WTC11 (cell line): ENCODE measurements at regions not wholly inside any gene's neighbourhood (a gene's known extent, or its start where the extent isn't known, plus 50 kb on each side); places are given as distances from the start of the nearest gene placed in this dataset.

Source experiments
- ATAC-seq: fragments of 200-7000 bp; cut with Tn5 transposase; 2 replicates; pipeline ENCODE4 v1.10.0; 2021; ENCODE audit warnings: mild to moderate bottlenecking, moderate library complexity
- CTCF ChIA-PET: fragments of 300-600 bp; sonication (Branson Sonifier 250); formaldehyde crosslinking; loops from one replicate; lab custom pipeline; 2021; ENCODE audit warnings: antibody characterized with exemption; lab: Charles Lee
- POLR2A ChIA-PET: fragments of 350-600 bp; sonication (Branson Sonifier 250); formaldehyde crosslinking; loops from one replicate; lab custom pipeline; 2021; ENCODE audit warnings: antibody characterized with exemption; lab: Charles Lee
- DNase-seq: peaks from one replicate; pipeline ENCODE4 v3.0.0; 2021; ENCODE audit warnings: low spot score
- H3K27ac Mint-ChIP-seq: 2 replicates; pipeline ENCODE4 v1.8.0; 2021; ENCODE audit warnings: mixed read lengths
- H3K27me3 Mint-ChIP-seq: 2 replicates; pipeline ENCODE4 v1.8.0; 2021; ENCODE audit warnings: low read depth, mild to moderate bottlenecking, moderate library complexity, mixed read lengths
- H3K36me3 Mint-ChIP-seq: 2 replicates; pipeline ENCODE4 v1.8.0; 2021; ENCODE audit warnings: mixed read lengths
- H3K4me1 Mint-ChIP-seq: 2 replicates; pipeline ENCODE4 v1.8.0; 2022; ENCODE audit warnings: mixed read lengths
- H3K4me3 Mint-ChIP-seq: 2 replicates; pipeline ENCODE4 v1.8.0; 2021; ENCODE audit warnings: mild to moderate bottlenecking, moderate library complexity, mixed read lengths
- H3K9me3 Mint-ChIP-seq: 2 replicates; pipeline ENCODE4 v1.8.0; 2021; ENCODE audit warnings: mixed read lengths
- CDX4 ChIP-seq: fragments of 250-450 bp; sonication (Bioruptor Pico); IDR thresholded peaks from 2 replicates; pipeline ENCODE4 v1.9.0; 2021; ENCODE audit warnings: moderate library complexity, mild to moderate bottlenecking, inconsistent platforms, borderline replicate concordance
- CREB1 ChIP-seq: sonication (generic); formaldehyde crosslinking; IDR thresholded peaks from 2 replicates; pipeline ENCODE4 v1.8.0; 2023; ENCODE audit warnings: mild to moderate bottlenecking, missing genetic modification reagents
- E2F1 ChIP-seq: sonication (generic); formaldehyde crosslinking; IDR thresholded peaks from 2 replicates; pipeline ENCODE4 v1.8.0; 2022; ENCODE audit warnings: mild to moderate bottlenecking, missing genetic modification reagents
- ELF4 ChIP-seq: sonication (generic); formaldehyde crosslinking; IDR thresholded peaks from 2 replicates; pipeline ENCODE4 v1.8.1; 2022; ENCODE audit warnings: low read depth, mild to moderate bottlenecking, moderate library complexity, missing genetic modification reagents
- FOXP1 ChIP-seq: sonication (generic); formaldehyde crosslinking; IDR thresholded peaks from 2 replicates; pipeline ENCODE4 v1.8.0; 2022; ENCODE audit warnings: missing genetic modification reagents, mild to moderate bottlenecking, moderate library complexity, borderline replicate concordance
- IRF2 ChIP-seq: sonication (generic); formaldehyde crosslinking; IDR thresholded peaks from 2 replicates; pipeline ENCODE4 v1.8.0; 2022; ENCODE audit warnings: low read depth, missing genetic modification reagents, borderline replicate concordance
- KAT7 ChIP-seq: sonication (generic); formaldehyde crosslinking; IDR thresholded peaks from 2 replicates; pipeline ENCODE4 v1.8.1; 2023; ENCODE audit warnings: missing genetic modification reagents, mild to moderate bottlenecking, borderline replicate concordance
- MYBL2 ChIP-seq: sonication (generic); formaldehyde crosslinking; IDR thresholded peaks from 2 replicates; pipeline ENCODE4 v1.8.1; 2023; ENCODE audit warnings: mild to moderate bottlenecking, moderate library complexity, missing genetic modification reagents
- NFE2L1 ChIP-seq: sonication (generic); formaldehyde crosslinking; IDR thresholded peaks from 2 replicates; pipeline ENCODE4 v1.8.1; 2023; ENCODE audit warnings: missing genetic modification reagents
- NFYB ChIP-seq: sonication (generic); formaldehyde crosslinking; conservative IDR thresholded peaks from 2 replicates; pipeline ENCODE4 v1.8.0; 2022; ENCODE audit warnings: low read depth, missing genetic modification reagents
- SMAD3 ChIP-seq: sonication (generic); formaldehyde crosslinking; IDR thresholded peaks from 2 replicates; pipeline ENCODE4 v1.8.0; 2022; ENCODE audit warnings: missing genetic modification reagents, mild to moderate bottlenecking, borderline replicate concordance
- SP1 ChIP-seq: sonication (generic); formaldehyde crosslinking; conservative IDR thresholded peaks from 2 replicates; pipeline ENCODE4 v1.8.1; 2022; ENCODE audit warnings: missing genetic modification reagents
- TEAD1 ChIP-seq: sonication (generic); formaldehyde crosslinking; IDR thresholded peaks from 2 replicates; pipeline ENCODE4 v1.8.0; 2022; ENCODE audit warnings: mild to moderate bottlenecking, missing genetic modification reagents
- TEAD4 ChIP-seq: sonication (generic); formaldehyde crosslinking; IDR thresholded peaks from 2 replicates; pipeline ENCODE4 v1.8.0; 2022; ENCODE audit warnings: mild to moderate bottlenecking, missing genetic modification reagents
- ZBTB21 ChIP-seq: sonication (generic); formaldehyde crosslinking; IDR thresholded peaks from 2 replicates; pipeline ENCODE4 v1.8.1; 2023; ENCODE audit warnings: mild to moderate bottlenecking, missing genetic modification reagents, borderline replicate concordance
- ZNF121 ChIP-seq: sonication (generic); formaldehyde crosslinking; IDR thresholded peaks from 2 replicates; pipeline ENCODE4 v1.8.0; 2023; ENCODE audit warnings: missing genetic modification reagents
- ZNF232 ChIP-seq: sonication (generic); formaldehyde crosslinking; IDR thresholded peaks from 2 replicates; pipeline ENCODE4 v1.8.0; 2022; ENCODE audit warnings: mild to moderate bottlenecking, missing genetic modification reagents
- ZNF416 ChIP-seq: fragments of 250-450 bp; sonication (Bioruptor Pico); IDR thresholded peaks from 2 replicates; pipeline ENCODE4 v1.9.0; 2021; ENCODE audit warnings: mild to moderate bottlenecking, inconsistent platforms
- ZSCAN18 ChIP-seq: fragments of 250-450 bp; sonication (Bioruptor Pico); IDR thresholded peaks from 2 replicates; pipeline ENCODE4 v2.1.2; 2022; ENCODE audit warnings: mild to moderate bottlenecking, moderate library complexity
- TF ChIP-seq, protein P1 (sequence below): fragments of 250-450 bp; sonication (Bioruptor Pico); IDR thresholded peaks from 2 replicates; pipeline ENCODE4 v1.9.0; 2021; ENCODE audit warnings: mild to moderate bottlenecking
- TF ChIP-seq, protein P2 (sequence below): sonication (generic); formaldehyde crosslinking; IDR thresholded peaks from 2 replicates; pipeline ENCODE4 v1.8.1; 2023; ENCODE audit warnings: mild to moderate bottlenecking, missing genetic modification reagents, moderate library complexity
- TF ChIP-seq, protein P3 (sequence below): sonication (generic); formaldehyde crosslinking; IDR thresholded peaks from 2 replicates; pipeline ENCODE4 v1.8.1; 2022; ENCODE audit warnings: low read depth, mild to moderate bottlenecking, moderate library complexity, missing genetic modification reagents, borderline replicate concordance

- CTCF ChIA-PET = no interaction called here
- TF ChIP-seq KAT7 (CRISPR knock-in tag) = no peak
- TF ChIP-seq ZSCAN18 (CRISPR knock-in tag) = no peak
- no peak for TF ChIP-seq ZNF121
- TF ChIP-seq IRF2 (CRISPR knock-in tag) = no peak
- no peak for TF ChIP-seq NFE2L1
- TF ChIP-seq SP1 = no peak
- no peak for TF ChIP-seq CDX4 (CRISPR knock-in tag)
- no peak for TF ChIP-seq ZNF416
- TF ChIP-seq FOXP1 = no peak
- Mint-ChIP-seq H3K27ac (no peak overlapping the region), H3K4me1 (no peaks in the 10 kb centered on the region; the same call in 1 of the 2 replicates), H3K36me3 (no peaks in the 10 kb centered on the region), H3K4me3 (no peak overlapping the region), H3K9me3 (peaks cover 10% of the 10 kb centered on the region), H3K27me3 (no peaks in the 10 kb centered on the region)
- no peak for DNase-seq
- POLR2A ChIA-PET = no interaction called here
- no peak for ATAC-seq
These were observed 210.6 kb upstream of the NBEA start for GRCh38 chr13:34731486-34731885.

DNA sequence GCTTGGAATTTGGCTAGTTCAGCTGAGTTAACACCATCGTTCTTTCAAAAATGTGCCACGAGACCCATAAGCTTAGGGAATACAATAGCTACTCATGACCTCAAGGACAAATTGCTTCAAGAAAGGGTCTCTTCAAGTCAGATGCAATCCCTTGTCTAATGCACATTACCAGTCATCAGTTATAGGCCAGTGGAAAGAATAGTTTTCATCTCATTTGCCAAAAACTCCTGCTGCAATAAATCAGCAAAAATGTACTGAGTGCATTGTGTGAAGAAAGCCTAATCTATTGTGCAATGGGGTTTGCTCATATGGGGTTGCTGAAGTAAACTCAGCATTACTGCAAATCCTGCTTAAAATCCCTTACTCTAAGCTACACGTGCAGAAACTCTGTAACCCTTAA lies 208.3 kb upstream of the NBEA start:
- no peak for DNase-seq
- CTCF ChIA-PET = no interaction called here

More for the DNA sequence above, 208.3 kb upstream of the NBEA start:
- TF ChIP-seq, protein P1, sequence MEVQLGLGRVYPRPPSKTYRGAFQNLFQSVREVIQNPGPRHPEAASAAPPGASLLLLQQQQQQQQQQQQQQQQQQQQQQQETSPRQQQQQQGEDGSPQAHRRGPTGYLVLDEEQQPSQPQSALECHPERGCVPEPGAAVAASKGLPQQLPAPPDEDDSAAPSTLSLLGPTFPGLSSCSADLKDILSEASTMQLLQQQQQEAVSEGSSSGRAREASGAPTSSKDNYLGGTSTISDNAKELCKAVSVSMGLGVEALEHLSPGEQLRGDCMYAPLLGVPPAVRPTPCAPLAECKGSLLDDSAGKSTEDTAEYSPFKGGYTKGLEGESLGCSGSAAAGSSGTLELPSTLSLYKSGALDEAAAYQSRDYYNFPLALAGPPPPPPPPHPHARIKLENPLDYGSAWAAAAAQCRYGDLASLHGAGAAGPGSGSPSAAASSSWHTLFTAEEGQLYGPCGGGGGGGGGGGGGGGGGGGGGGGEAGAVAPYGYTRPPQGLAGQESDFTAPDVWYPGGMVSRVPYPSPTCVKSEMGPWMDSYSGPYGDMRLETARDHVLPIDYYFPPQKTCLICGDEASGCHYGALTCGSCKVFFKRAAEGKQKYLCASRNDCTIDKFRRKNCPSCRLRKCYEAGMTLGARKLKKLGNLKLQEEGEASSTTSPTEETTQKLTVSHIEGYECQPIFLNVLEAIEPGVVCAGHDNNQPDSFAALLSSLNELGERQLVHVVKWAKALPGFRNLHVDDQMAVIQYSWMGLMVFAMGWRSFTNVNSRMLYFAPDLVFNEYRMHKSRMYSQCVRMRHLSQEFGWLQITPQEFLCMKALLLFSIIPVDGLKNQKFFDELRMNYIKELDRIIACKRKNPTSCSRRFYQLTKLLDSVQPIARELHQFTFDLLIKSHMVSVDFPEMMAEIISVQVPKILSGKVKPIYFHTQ = no peak
- no peak for TF ChIP-seq SMAD3 (CRISPR knock-in tag)
- TF ChIP-seq NFYB (CRISPR knock-in tag) = no peak
- TF ChIP-seq CREB1 (CRISPR knock-in tag) = no peak
- TF ChIP-seq E2F1 (CRISPR knock-in tag) = no peak
- no peak for TF ChIP-seq TEAD1 (CRISPR knock-in tag)
- TF ChIP-seq ZBTB21 = no peak
- no peak for TF ChIP-seq MYBL2 (CRISPR knock-in tag)
- TF ChIP-seq, protein P2, sequence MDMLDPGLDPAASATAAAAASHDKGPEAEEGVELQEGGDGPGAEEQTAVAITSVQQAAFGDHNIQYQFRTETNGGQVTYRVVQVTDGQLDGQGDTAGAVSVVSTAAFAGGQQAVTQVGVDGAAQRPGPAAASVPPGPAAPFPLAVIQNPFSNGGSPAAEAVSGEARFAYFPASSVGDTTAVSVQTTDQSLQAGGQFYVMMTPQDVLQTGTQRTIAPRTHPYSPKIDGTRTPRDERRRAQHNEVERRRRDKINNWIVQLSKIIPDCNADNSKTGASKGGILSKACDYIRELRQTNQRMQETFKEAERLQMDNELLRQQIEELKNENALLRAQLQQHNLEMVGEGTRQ (CRISPR knock-in tag) = no peak
- no peak for TF ChIP-seq ZNF232 (CRISPR knock-in tag)
- TF ChIP-seq, protein P3, sequence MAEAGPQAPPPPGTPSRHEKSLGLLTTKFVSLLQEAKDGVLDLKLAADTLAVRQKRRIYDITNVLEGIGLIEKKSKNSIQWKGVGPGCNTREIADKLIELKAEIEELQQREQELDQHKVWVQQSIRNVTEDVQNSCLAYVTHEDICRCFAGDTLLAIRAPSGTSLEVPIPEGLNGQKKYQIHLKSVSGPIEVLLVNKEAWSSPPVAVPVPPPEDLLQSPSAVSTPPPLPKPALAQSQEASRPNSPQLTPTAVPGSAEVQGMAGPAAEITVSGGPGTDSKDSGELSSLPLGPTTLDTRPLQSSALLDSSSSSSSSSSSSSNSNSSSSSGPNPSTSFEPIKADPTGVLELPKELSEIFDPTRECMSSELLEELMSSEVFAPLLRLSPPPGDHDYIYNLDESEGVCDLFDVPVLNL (CRISPR knock-in tag) = no peak
- no peak for TF ChIP-seq ELF4 (CRISPR knock-in tag)
- TF ChIP-seq TEAD4 (CRISPR knock-in tag) = no peak
- H3K27me3 Mint-ChIP-seq = no peaks in the 10 kb centered on the region
- H3K4me1 Mint-ChIP-seq = no peaks in the 10 kb centered on the region; the same call in 1 of the 2 replicates
- H3K4me3 Mint-ChIP-seq = no peak overlapping the region
- H3K36me3 Mint-ChIP-seq = no peaks in the 10 kb centered on the region
- no peak for ATAC-seq
- POLR2A ChIA-PET = no interaction called here
- H3K27ac Mint-ChIP-seq = no peak overlapping the region
- H3K9me3 Mint-ChIP-seq = peaks cover 10% of the 10 kb centered on the region
